Activated CD4-positive, alpha-beta T cell treated with anti-CD3 and anti-CD28 coated beads for 4 hours (primary cell): ENCODE measurements at regions not wholly inside any gene's neighbourhood (a gene's known extent, or its start where the extent isn't known, plus 50 kb on each side); places are given as distances from the start of the nearest gene placed in this dataset.
"Not testable (repeated sequence)": the region's sequence is repeated elsewhere in the genome, so short reads cannot be mapped to it uniquely, and the experiment has no call there.

ENCODE experiments used
- DNase-seq, 2 donors: peaks; one replicate each; pipeline ENCODE4 v3.0.0-alpha.2; 2020

DNA sequence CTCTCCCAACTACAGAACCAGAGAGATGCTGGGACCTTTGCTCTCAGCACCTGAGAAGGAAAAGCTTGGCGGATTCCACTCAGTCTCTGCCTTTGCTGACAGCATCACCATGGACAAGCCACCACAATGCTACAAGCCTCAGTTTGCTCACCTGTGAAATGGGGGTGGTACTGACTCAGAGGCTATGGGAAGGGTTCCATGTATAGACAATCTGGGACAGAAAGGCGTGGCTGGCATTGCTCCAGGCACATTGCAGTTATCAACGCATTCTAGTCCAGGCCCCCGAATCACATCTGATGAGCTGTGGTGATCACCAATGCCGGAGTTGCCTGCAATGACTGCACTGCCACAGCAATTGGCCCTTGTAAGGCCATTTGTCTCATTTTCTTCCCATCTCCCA is 72.6 kb downstream of the ISX start:
- DNase-seq: no peak

GRCh38 chr22:35140879-35141745 is 75.2 kb downstream of the ISX start:
- DNase-seq: no peak

- no peak for DNase-seq
Measured at GRCh38 chr22:35148381-35148780, 82.4 kb downstream of the ISX start.

DNA sequence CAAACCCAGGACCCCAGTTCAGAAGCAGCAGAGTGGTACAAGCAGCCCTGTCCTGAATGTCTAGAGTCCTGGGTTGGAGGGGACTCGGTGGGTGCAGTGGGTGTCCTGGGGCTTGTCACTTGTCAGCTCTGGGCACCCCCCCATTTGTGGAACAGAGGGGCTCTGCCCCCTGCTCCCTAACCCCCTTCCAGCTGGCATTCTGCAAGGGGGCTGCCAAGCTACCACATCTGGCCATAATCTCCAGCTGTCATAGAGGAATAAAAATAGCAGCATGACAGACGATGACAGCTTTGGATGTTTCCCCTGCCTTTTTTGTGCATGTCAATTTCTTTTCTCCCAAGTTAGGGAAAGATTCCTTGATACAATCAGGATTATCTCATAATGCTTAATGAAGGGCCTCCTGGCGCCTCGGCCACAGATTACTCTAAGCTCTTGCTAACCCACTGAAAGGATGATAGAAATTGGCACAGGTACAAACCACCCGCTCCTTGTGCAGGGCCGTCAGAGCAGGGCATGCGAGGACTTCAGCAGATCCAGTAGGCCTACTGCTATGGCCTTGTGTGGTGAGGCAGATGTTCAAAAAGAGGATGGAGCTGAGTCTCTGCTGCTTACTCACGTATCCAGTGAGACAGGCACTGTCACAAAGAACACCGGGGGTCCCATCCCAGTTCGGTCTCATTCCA is 83.0 kb downstream of the ISX start:
- DNase-seq: no peak

- DNase-seq: peak; percentile 18 to 49
Measured at GRCh38 chr22:35150183-35151107, 84.5 kb downstream of the ISX start.

- no peak for DNase-seq
Measured at GRCh38 chr22:35152316-35152715, 86.4 kb downstream of the ISX start.

- no peak for DNase-seq
Measured at GRCh38 chr22:35154937-35155387, 89.0 kb downstream of the ISX start.

DNA sequence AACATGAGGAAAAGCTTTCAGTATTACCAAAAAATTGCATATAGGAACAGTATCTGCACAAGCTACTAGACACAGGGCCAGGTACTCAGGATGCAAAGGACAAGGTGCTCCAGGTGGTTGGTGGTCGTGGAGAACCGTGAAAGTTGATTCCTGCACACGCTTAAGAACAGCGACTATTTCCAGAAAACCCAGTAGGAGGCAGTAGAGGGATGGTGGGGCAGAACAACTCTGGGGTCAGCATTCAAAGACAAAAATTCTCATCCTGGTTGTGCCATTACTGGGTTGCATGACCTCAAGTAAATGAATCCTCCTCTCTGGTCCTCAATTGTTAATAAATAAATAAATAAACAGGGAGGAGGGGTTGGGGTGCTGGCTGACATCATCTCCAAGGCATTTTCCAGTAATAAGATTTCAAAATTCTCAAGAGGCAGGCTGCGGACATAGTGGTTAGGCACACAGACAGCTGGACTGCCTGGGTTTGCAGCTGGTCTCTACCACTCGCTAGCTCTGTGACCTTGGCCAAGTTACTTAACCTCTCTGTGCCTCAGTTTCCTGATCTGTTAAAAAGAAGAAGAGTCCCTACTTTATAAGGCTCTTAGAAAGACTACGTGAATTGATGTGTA is 89.6 kb downstream of the ISX start:
- no peak for DNase-seq

GRCh38 chr22:35156945-35157344 is 91.0 kb downstream of the ISX start:
- no peak for DNase-seq

GRCh38 chr22:35158336-35158735 is 92.4 kb downstream of the ISX start:
- no peak for DNase-seq

- DNase-seq: no peak
Measured at GRCh38 chr22:35159343-35159742, 93.4 kb downstream of the ISX start.

GRCh38 chr22:35160268-35160667 is 94.3 kb downstream of the ISX start:
- DNase-seq: no peak

GRCh38 chr22:35165896-35166295 is 91.4 kb upstream of the HMGXB4 start:
- DNase-seq: not testable (repeated sequence)

- DNase-seq: no peak
Measured at GRCh38 chr22:35170716-35171697, 86.3 kb upstream of the HMGXB4 start.

- no peak for DNase-seq
Measured at GRCh38 chr22:35172442-35172841, 84.9 kb upstream of the HMGXB4 start.

DNA sequence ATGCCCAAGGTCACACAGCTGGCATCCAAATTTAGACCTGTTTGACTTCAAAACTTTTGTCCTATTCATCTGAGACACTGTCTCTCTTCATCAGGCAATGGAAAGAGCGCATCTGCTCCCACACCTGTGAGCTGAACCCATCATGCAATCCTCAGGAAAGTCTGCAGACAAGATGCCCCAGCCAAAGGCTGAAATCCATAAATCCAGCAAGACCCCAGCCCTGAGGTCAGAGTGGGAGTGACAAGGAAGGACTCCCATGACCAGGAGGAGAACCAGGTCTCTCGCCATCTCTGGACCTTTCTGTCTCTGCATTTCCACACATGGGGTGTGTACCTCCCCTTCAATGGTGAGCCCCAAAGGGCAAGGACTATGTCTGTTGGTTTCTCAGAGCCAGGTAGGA is 83.6 kb upstream of the HMGXB4 start:
- DNase-seq: no peak

DNA sequence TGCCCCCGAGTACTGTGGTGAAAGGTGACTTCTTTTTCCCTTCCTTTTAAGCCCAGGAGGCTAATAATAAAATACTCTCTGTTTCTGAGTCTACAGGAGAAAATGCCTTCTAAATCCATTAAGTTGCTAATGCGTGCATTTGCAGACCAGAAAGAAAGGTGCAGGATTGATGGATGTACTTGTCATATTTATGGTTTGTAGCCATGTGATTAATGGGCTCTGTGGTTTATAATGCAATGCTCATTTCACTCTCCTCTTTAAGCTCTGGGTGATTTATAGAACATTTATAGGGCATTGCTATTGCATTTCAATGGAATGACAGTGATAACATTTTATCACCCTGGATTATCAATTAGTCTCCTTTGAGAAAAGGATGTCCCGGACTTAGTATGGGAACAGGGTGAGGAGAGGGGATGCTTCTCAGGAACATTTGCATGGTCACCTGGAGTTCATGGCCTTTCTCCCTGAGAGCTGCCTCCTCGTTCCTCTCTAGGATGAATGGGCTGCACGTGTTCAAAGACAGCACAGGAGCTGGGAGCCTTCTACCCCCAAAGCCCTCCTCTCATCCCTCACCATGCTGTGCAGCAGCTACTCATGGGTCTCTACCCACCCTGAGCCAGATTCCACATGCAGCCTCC is 82.8 kb upstream of the HMGXB4 start:
- DNase-seq: no peak

DNA sequence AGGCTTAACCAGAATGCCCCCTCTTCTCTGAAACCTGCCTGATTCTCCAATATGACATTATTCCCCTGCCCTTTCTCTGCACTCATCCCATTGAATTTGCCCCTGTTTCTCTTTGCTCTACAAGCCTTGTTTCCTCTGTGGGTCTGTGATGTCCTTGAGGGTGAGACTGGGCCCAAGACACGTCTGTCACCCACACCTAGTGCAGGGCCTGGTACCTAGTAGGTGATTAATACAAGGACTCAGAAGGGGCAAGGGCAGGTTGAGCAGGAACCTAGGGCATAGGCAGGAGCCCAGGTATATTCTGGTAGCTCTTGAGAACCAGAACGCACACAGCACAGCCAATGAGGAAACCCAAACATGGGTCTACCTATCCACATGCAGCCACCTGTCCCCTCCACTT is 81.9 kb upstream of the HMGXB4 start:
- no peak for DNase-seq

- no peak for DNase-seq
Measured at GRCh38 chr22:35177811-35178210, 79.5 kb upstream of the HMGXB4 start.

DNA sequence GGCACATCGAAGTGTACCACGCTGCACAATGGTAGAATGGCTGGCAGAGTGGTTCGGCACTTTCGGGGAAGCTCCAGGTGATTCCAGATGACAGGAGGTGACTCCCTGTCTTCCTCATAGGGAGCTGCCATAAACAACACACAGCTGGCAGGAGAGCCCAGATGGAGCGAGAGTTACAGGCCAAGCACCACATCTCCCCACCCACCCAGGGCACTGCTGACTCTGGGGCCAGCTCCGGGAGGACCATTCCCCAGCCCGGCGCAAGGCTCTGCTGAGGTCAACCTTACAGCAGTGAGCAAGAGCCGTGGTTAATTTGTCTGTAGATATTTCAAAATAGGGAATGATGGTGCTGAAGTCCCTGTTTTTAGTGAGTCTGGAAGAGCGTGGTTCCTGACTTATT is 78.8 kb upstream of the HMGXB4 start:
- no peak for DNase-seq

GRCh38 chr22:35183917-35184316 is 73.4 kb upstream of the HMGXB4 start:
- no peak for DNase-seq
